Nucleus accumbens (tissue), 56 donors: ENCODE measurements at regions not wholly inside any gene's neighbourhood (a gene's known extent, or its start where the extent isn't known, plus 50 kb on each side); places are given as distances from the start of the nearest gene placed in this dataset.
A peak's percentile ranks its signal among the peaks of the same experiment; 100 is the strongest.
"Not testable (repeated sequence)": the region's sequence is repeated elsewhere in the genome, so short reads cannot be mapped to it uniquely, and the experiment has no call there.

Experiments
- DNase-seq, 56 donors: peaks; one replicate each; lab custom pipeline; 2025; lab: John Stamatoyannopoulos, UW

DNA sequence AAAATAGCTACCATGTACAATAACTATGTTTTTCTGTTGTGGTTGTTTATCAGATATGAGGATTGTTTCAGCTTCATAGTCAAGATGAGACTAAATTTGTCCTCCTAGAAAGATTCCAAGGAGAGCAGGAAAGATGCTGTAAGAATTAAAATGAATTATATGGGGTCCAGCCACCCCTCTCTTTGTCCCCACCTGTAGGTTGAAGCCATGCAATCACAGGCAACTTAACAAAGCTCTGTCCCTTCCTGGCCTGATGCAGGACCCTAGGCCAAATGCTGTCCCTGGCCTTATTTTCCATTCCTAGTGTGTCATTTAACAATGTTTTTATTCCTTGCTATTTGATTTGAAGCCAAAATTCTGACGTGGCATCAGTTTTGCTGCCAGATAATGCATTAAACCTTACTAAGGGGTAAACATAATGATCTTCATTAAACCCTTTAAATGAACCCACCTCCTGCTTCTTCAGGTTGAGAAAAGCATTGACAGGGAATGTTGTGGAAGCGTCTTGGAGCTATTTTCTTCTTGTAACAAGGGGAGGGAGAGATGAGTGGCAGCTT, 240.9 kb upstream of the ZNF521 start:
- DNase-seq, result no peak

- DNase-seq, result no peak
Measured at GRCh38 chr18:25590456-25590855, 238.5 kb upstream of the ZNF521 start.

DNA sequence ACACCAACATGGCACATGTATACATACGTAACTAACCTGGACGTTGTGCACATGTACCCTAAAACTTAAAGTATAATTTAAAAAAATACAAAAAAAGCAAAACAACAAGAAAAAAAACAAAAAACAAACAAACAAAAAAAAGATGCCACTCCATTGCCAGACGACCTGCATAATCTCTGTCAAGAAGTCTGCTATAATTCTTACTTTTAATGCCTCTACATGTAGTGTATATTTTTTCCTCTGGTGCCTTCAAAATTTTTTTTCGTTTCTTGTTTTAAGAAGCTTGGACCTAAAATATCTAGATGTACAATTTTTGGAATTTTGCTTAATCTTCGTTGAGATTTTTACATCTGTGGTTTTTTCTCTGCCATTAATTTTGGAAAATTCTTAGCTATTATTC, 235.6 kb upstream of the ZNF521 start:
- DNase-seq, result no peak

- DNase-seq, result no peak
Measured at GRCh38 chr18:25568986-25569385, 217.0 kb upstream of the ZNF521 start.

DNA sequence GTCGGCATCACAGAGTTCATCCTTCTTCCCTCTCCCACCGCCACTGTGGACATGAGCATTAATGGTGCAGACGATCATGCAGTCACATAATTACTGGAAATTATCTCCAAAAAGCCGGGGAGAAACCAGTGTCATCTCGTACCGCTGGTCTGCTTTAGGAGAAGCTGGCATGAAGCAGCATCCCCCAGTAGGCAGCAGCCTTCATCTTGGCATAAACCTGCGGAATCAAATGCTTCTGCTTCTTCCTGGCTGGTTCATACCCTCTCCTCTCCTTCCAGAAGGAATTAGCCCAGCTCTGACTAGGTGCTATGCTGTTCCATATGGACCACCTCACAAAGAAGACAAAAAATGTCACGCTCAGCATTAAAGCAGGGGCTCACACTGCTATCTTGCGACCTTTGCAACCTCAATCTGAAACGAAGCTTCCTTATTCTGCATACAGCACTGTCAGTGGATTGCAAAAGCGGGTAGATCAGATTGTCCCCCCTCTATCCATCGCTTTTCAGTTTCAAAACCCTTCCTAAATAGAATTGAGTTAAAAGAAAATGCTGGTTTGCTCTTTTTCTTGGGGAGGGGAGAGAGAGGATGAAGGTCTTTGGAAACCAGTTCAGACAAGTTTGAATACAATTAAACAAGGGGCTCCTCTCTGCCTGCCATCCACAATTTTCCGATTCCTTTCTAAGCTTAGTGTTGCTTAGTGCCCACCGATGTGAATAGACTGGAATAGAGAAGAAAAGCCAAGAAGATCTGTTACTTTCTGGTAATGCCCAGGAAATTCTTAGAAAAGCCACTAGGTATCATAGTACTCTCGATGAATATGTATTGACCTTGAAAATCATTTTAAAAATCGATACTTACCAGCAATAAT, 212.1 kb upstream of the ZNF521 start:
- DNase-seq, result no peak

DNA sequence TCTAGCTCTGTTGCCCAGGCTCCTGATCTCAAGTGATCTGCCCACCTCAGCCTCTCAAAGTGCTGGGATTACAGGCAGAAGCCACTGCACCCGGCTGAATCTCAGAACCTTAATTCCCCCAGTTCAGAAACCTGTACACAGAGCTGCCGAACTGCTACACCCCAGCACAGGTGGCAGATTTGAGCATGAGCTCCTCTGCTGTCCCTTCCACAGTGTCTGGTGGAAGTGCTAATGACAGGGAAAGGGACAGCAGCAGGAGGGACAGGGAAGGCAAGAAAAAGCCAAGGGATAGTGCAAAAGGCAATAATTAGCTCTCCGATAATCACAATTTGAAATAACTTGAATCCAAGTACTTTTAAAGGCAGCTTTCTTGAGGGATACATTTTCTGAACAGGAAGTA, 211.4 kb upstream of the ZNF521 start:
- DNase-seq, result no peak

DNA sequence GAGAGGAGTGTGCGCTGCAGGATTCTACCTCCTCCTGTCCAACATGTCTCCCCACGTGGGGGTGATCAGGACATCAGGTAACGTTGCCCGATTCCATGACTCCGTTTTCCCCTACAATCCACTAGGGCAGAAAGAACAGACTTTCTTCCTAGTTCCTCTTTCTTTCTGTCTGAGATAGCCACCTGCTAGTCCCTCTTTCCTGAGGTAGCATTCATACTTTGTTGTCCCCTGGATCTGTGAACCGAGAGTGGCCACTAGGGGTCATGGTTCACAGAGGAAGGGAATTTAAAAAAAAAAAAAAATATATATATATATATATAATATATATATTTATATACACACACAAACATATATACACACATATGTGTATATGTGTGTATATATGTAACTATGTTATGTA, 210.0 kb upstream of the ZNF521 start:
- DNase-seq, result no peak

DNA sequence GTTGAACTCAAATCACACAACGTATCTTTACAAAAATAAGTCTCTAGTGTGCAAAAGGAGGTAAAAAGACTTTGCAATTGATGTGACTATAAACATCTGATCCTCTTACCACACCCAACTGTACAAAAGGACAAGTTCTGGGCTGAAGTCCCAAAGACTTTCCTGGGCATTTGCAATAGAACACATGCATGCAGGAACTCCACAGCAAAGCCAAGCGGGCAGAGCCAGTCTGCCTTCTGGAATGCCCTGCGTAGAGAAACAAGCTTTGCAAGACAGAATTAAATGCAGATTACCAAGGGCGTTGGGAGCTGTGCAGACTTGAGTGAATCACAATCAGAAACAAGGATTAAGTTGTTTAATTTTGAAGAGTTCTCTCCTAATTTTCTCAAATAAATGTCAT, 208.4 kb upstream of the ZNF521 start:
- DNase-seq, result peak in 6 of 56 donors; percentile 0 to 7 (median 2)

- DNase-seq, result no peak
Measured at GRCh38 chr18:25557011-25557410, 205.0 kb upstream of the ZNF521 start.

DNA sequence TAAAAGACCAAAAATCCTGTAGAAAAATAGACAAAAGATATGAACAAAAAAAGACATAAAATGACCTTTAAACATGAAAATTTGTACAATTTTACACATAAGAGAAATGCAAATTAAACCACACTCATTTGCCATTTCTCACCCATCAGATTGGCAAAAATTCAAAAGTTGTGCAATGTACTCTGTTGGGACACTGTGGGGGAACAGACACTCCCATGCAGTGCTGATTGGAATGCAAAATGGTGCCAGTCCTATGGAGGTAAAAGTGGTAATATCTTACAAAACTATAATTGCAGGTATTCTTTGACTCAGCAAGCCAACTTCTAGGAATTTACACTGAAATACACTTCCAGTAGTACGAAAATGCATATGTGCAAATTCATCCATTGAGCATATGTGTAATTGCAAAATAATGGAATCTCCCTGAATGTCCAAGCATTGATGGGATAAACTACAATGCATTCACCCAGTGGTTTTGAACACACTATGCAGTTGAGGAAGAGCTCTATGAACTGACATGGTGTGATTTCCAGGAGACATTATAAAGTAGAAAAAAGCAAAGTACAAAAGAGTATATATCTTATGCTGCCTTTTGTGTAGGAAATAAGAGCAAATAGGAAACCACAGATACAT, 201.8 kb upstream of the ZNF521 start:
- no peak for DNase-seq

DNA sequence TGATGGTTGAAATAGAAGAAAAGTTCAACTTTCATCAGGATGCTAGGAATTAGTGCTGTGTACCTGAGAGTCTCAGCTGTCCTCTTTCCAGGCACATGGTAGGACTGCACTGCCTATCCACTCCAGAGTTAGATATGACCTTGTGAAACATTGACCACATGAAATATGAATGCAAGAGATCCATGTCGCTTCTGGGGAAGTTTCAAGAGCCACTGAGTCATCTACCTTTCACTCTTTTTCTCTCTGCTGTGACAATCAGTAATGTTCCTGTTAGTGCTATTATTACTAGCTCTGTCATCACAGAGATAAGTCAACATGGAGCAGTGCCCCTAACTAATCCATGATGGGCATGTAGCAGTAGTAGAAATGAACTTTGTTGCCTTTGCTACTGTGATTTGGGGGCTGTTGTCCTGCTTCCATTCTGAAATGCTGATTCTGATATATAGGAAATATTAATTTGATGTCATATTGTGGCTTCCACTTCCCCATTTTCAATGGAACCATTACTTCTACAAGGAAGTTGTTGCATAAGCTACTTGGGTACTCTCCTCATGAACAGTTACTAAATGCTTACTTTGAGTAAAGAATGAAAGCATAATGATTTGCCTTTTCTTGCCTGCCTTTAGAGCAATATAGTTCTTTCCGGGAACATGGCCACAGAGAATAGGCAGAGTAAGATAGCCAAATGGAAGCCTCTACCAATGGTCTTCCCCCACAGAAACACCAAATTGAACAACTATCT, 192.8 kb upstream of the ZNF521 start:
- no peak for DNase-seq

DNA sequence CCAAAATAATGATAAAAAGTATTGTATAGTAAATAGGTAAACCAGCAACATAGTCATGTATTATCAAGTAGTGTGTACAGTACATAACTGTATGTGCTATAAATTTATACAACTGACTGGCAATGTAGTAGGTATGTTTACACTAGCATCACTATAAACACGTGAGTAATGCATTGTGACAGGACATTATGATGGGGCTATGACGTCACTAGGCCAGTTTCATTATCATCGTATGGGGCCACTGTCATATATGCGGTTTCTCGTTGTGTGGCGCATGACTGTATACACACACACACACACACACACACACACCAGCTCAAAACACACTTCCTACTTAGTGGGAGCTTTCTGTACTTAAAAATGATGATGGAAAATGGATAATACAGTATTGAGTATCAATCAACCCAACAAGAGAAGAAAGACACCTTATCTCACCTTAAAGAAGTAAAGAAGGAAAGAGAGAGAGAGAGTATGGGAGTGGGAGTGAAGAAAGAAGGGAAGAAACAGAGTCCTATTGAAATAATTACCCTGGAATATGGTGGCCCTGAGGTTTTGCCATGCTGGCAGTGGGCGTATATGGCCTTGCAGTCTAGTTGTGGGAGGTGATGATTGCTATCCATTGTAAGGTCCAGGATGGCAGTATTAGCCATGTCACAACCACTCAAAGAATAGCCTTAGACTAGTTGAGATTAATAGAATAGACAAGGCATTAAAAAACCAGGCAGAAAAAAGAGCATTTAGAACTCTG, 186.4 kb upstream of the ZNF521 start:
- DNase-seq, result no peak

DNA sequence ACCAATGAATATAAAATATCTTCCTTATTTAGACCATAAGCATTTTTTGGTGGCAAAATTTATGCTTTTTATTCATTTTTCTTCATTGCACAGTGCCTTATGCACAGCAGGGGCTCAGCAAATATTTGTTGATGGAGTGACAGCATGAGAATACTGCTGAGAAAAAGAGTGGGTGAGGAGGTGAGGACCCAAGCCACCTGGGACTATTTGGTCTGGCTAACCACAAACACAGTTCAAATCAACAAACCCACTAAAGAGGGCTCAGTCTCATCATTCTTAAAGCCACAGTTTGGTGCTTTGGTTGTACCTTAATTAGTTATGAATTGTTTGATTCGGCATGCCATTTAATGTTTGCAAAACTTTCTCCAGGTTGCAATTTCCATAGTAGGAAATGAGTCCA, 183.5 kb upstream of the ZNF521 start:
- no peak for DNase-seq

- no peak for DNase-seq
Measured at GRCh38 chr18:25534401-25534800, 182.4 kb upstream of the ZNF521 start.

GRCh38 chr18:25533218-25533617, 181.3 kb upstream of the ZNF521 start:
- no peak for DNase-seq

- DNase-seq, result no peak
Measured at GRCh38 chr18:25531207-25531606, 179.2 kb upstream of the ZNF521 start.

- not testable (repeated sequence) for DNase-seq
Measured at GRCh38 chr18:25525789-25526188, 173.8 kb upstream of the ZNF521 start.

GRCh38 chr18:25518716-25519053, 166.7 kb upstream of the ZNF521 start:
- DNase-seq, result no peak

DNA sequence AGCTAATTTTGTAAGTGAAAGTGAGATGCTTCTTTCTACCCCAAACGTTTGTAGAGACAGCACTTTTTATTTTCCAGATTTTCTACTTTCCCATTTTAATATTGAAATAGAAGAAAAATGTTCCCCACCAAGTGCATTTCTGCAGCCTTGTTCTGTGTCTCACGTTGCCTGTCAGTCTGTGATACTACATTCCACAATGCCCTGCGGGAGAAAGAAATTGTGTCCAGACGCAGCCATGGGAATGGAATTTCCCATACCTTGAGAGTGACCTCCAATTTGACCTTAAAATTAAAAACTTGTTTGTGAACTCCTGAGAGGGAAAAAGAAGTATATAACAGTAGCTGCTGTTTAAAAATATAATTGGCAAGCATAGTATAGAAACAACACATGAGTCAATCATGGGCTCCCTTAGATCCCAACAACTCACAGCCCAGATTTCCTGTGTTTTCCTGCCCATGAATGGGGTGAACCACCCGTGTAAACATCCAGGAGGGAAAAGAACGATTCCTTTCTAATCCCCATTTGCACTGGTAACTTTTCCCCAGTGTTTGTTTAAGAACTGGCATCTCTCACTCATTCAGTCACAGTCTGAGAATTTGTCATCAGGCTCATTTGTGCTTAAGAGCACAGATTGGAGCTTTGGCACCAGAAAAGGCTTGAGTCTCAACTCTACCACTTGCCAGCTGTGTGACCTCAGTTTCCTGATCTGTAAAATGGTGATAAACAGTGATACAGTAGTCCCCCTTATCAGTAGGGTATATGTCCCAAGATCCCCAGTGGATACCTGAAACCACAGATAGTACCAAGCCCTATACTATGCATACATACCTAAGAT, 166.1 kb upstream of the ZNF521 start:
- DNase-seq, result no peak
